K562 (cell line): ENCODE measurements at regions not wholly inside any gene's neighbourhood (a gene's known extent, or its start where the extent isn't known, plus 50 kb on each side); places are given as distances from the start of the nearest gene placed in this dataset.

ENCODE experiments used
- ATAC-seq: fragments of 200-7000 bp; cut with Tn5 transposase; 3 replicates; pipeline ENCODE4 v1.9.1; 2020; ENCODE audit warnings: moderate library complexity
- BruUV-seq: library from RNA; stranded (reverse); fragments of 400-500 nt; replicated peaks from 2 replicates; lab custom pipeline; 2021; lab: Mats Ljungman, UMichigan
- CTCF ChIA-PET: fragments of 300-600 bp; formaldehyde crosslinking; extraction: SDS; loops from one replicate; lab custom pipeline; 2021; ENCODE audit warnings: low intra/inter-chr PET ratio; lab: Yijun Ruan, JAX
- POLR2A ChIA-PET: fragments of 300-600, 350-650 bp; sonication (Branson Sonifier 250); formaldehyde crosslinking; extraction: SDS; loops from one replicate; lab custom pipeline; 2021; ENCODE audit warnings: antibody characterized with exemption, inconsistent platforms; lab: Yijun Ruan, JAX
- DNase-seq, 4 experiments: peaks; one replicate each; pipeline versions ENCODE4 v3.0.0 to v3.0.0-alpha.2; 2011 to 2018; ENCODE audit warnings: low spot score in 3 of 4, mixed read lengths in 3 of 4; ENCODE audit errors: extremely low read depth in 1 of 4
- FAIRE-seq: peaks from 2 replicates; lab custom pipeline; 2011; peaks lifted over from hg19 to GRCh38; lab: Jason Lieb, UNC
- H2AFZ ChIP-seq: 2 replicates; pipeline ENCODE4 v1.6.0; 2011; ENCODE audit warnings: low read depth, low read length, control low read depth, inconsistent platforms
- H3K27ac ChIP-seq: fragments of 200-600 bp; 3 replicates; pipeline ENCODE4 v1.8.0; 2011; ENCODE audit warnings: low read depth, mild to moderate bottlenecking, control low read depth, inconsistent platforms, low read length, moderate library complexity, mixed read lengths; ENCODE audit errors: extremely low read depth
- H3K27me3 ChIP-seq, 2 experiments: fragments of 300-600 bp in 1 of 2; 2 replicates in 1 of 2; 3 replicates in 1 of 2; pipeline versions ENCODE4 v1.6.0 to v1.8.0; 2011; ENCODE audit warnings: inconsistent platforms in 2 of 2, low read length in 2 of 2, mild to moderate bottlenecking in 1 of 2, mixed read lengths in 1 of 2, moderate library complexity in 1 of 2; ENCODE audit not compliant: control insufficient read depth in 2 of 2, insufficient read depth in 2 of 2
- H3K36me3 ChIP-seq: fragments of 300-600 bp; 3 replicates; pipeline ENCODE4 v1.8.0; 2011; ENCODE audit warnings: mild to moderate bottlenecking, low read length, inconsistent platforms; ENCODE audit not compliant: control insufficient read depth, insufficient read depth
- H3K4me1 ChIP-seq, 2 experiments: fragments of 200-600 bp in 1 of 2; replicated peaks in 1 of 2; 2 replicates in 1 of 2; 3 replicates in 1 of 2; pipeline versions ENCODE4 v1.5.1 to v1.8.0; 2011; ENCODE audit warnings: inconsistent platforms in 2 of 2, low read length in 2 of 2, mild to moderate bottlenecking in 1 of 2, mixed read lengths in 1 of 2, moderate library complexity in 1 of 2; ENCODE audit not compliant: control insufficient read depth in 2 of 2, insufficient read depth in 2 of 2
- H3K4me2 ChIP-seq: 2 replicates; pipeline ENCODE4 v1.6.1; 2011; ENCODE audit warnings: low read length, control low read depth, inconsistent platforms, mixed read lengths; ENCODE audit not compliant: insufficient read depth
- H3K4me3 ChIP-seq: fragments of 200-600 bp; sonication (generic), shearing (Covaris generic); 2 replicates; pipeline ENCODE4 v1.5.1; 2016; ENCODE audit warnings: control low read depth, inconsistent platforms
- H3K79me2 ChIP-seq: fragments of 200-600 bp; 3 replicates; pipeline ENCODE4 v1.8.0; 2011; ENCODE audit warnings: low read length, inconsistent platforms; ENCODE audit not compliant: control insufficient read depth, insufficient read depth
- H3K9ac ChIP-seq, 2 experiments: 2 replicates each; pipeline versions ENCODE4 v1.6.0 to v1.6.1; 2011; ENCODE audit warnings: low read depth in 2 of 2, low read length in 2 of 2, control low read depth in 1 of 2, inconsistent platforms in 1 of 2, mild to moderate bottlenecking in 1 of 2, mixed read lengths in 1 of 2; ENCODE audit not compliant: insufficient read depth in 1 of 2
- H3K9me1 ChIP-seq: one replicate; pipeline ENCODE4 v1.6.0; 2011; ENCODE audit warnings: inconsistent platforms, mild to moderate bottlenecking, low read length, moderate library complexity; ENCODE audit not compliant: control insufficient read depth, insufficient read depth
- H3K9me3 ChIP-seq: replicated peaks from 2 replicates; pipeline ENCODE4 v1.5.1; 2011; ENCODE audit warnings: low read depth, low read length, inconsistent platforms; ENCODE audit not compliant: control insufficient read depth, insufficient read depth
- H4K20me1 ChIP-seq: replicated peaks from 2 replicates; pipeline ENCODE4 v1.6.1; 2011; ENCODE audit warnings: low read length, inconsistent platforms, mixed read lengths; ENCODE audit not compliant: control insufficient read depth, insufficient read depth
- CAMTA2 ChIP-seq: fragments of 250-450 bp; sonication (Bioruptor Pico); conservative IDR thresholded peaks from 2 replicates; pipeline ENCODE4 v1.5.1; 2022
- CREM ChIP-seq: IDR thresholded peaks from 2 replicates; pipeline ENCODE4 v1.6.1; 2014; ENCODE audit warnings: antibody characterized with exemption, low read depth
- FOXA1 ChIP-seq: fragments of 450-650 bp; IDR thresholded peaks from 2 replicates; pipeline ENCODE4 v1.6.1; 2016; ENCODE audit warnings: mild to moderate bottlenecking, borderline replicate concordance
- HNRNPUL1 ChIP-seq: fragments of 200-400 bp; formaldehyde crosslinking; IDR thresholded peaks from 2 replicates; pipeline ENCODE4 v1.6.1; 2017; ENCODE audit warnings: low read length
- MTA2 ChIP-seq: fragments of 450-650 bp; IDR thresholded peaks from 2 replicates; pipeline ENCODE4 v1.6.1; 2016; ENCODE audit warnings: low read depth
- NR2C1 ChIP-seq, 2 experiments: fragments of 450-650 bp; IDR thresholded peaks; 2 replicates each; pipeline ENCODE4 v1.6.1; 2017; ENCODE audit warnings: mild to moderate bottlenecking in 2 of 2, antibody characterized with exemption in 1 of 2, inconsistent platforms in 1 of 2, missing compliant biosample characterization in 1 of 2, missing genetic modification characterization in 1 of 2
- RBBP5 ChIP-seq: fragments of 200-600 bp; sonication (generic); IDR thresholded peaks from 2 replicates; pipeline ENCODE4 v1.6.1; 2012; ENCODE audit warnings: borderline replicate concordance, mild to moderate bottlenecking, low read length, control low read depth, inconsistent platforms; ENCODE audit not compliant: insufficient read depth, poor library complexity, severe bottlenecking
- SMC3 ChIP-seq: conservative IDR thresholded peaks from 2 replicates; pipeline ENCODE4 v1.6.1; 2011; ENCODE audit warnings: low read depth, low read length, improper control_type of control experiment; ENCODE audit not compliant: insufficient read depth
- TAL1 ChIP-seq: fragments of 450-650 bp; IDR thresholded peaks from 2 replicates; pipeline ENCODE4 v1.6.1; 2016; ENCODE audit warnings: mild to moderate bottlenecking
- TFAM ChIP-seq: fragments of 250-450 bp; sonication (Bioruptor Pico); conservative IDR thresholded peaks from 2 replicates; pipeline ENCODE4 v1.5.0; 2021; ENCODE audit warnings: mild to moderate bottlenecking, moderate library complexity
- VEZF1 ChIP-seq: fragments of 200-800 bp; sonication (Bioruptor generic); IDR thresholded peaks from 2 replicates; pipeline ENCODE4 v1.6.1; 2017; ENCODE audit warnings: missing genetic modification characterization, missing compliant biosample characterization
- WGBS: fragments of 100-300 bp; shearing (Covaris generic); methylation state at CpG from one replicate; pipeline ENCODE4 v1.1.6; 2016; ENCODE audit warnings: low coverage, mixed read lengths; ENCODE audit not compliant: insufficient coverage; ENCODE audit errors: missing lambda C conversion rate; 5-methylcytosine and 5-hydroxymethylcytosine counted together
- in situ Hi-C: fragments of 300-500 bp; cut with MboI; formaldehyde crosslinking; loops from 4 replicates; pipeline ENCODE4 v1.15.0; 2018; ENCODE audit warnings: inconsistent platforms, mixed read lengths
- intact Hi-C: fragments of 100-400 bp; cut with micrococcal nuclease; formaldehyde crosslinking; loops from 2 replicates; pipeline ENCODE4 v1.14.2; 2022

DNA sequence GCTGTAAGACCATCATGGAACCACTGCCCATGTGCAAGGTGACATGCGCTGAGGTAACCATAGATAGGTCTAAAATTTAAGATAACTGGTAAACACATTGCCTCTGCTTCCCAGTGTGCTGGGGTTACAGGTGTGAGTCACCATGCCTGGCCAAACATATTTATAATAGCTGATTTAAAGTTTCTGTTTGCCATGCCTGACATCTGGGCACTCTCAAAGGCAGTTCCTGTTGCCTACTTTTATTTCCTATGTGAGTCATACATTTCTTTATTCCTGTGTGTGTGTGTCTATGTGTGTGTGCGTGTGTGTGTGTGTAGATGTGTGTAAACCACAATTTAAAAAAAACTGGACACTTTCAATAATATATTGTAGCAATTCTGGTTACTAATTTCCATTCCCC, 415.2 kb upstream of the NETO1 start:
- no peak overlapping the region for H3K9ac ChIP-seq
- H3K9me1 ChIP-seq, result no peaks in the 10 kb centered on the region
- ChIA-PET CTCF (no interaction called here), POLR2A (no interaction called here)
- no peaks in the 10 kb centered on the region for H3K9me3 ChIP-seq
- intact Hi-C loops, result no loop called here
- no peaks in the 10 kb centered on the region for H3K79me2 ChIP-seq
- no peaks in the 10 kb centered on the region for H3K4me1 ChIP-seq
- no TSS peak for BruUV-seq
- ATAC-seq (peak; percentile 23; the same call in 1 of the 3 replicates), FAIRE-seq (no peak), DNase-seq (no peak)
- no peaks in the 10 kb centered on the region for H3K36me3 ChIP-seq
- no peak overlapping the region for H3K4me3 ChIP-seq
- no peak overlapping the region for H2AFZ ChIP-seq
- WGBS, result 13% methylated on average over 2 of the region's 2 CpGs
- in situ Hi-C loops, result no loop called here
- TF ChIP-seq TAL1 (no peak), SMC3 (no peak), HNRNPUL1 (no peak), FOXA1 (no peak), CAMTA2 (CRISPR knock-in tag) (no peak), TFAM (CRISPR knock-in tag) (no peak), VEZF1 (CRISPR knock-in tag) (no peak), RBBP5 (no peak), CREM (no peak), NR2C1 (IDR thresholded peaks at IDR 0.05) (no peak), NR2C1 (tag; IDR thresholded peaks at IDR 0.05) (no peak), MTA2 (no peak)
- no peaks in the 10 kb centered on the region for H3K27me3 ChIP-seq
- H4K20me1 ChIP-seq, result no peaks in the 10 kb centered on the region
- no peak overlapping the region for H3K27ac ChIP-seq
- H3K4me2 ChIP-seq, result no peak overlapping the region
